Stimulated activated naive CD4-positive, alpha-beta T cell treated with Interleukin-2 at 50 U/mL for 16 hours (primary cell): ENCODE measurements at regions not wholly inside any gene's neighbourhood (a gene's known extent, or its start where the extent isn't known, plus 50 kb on each side); places are given as distances from the start of the nearest gene placed in this dataset.

Source experiments
- DNase-seq: peaks from one replicate; lab custom pipeline; 2025; lab: John Stamatoyannopoulos, UW

DNA sequence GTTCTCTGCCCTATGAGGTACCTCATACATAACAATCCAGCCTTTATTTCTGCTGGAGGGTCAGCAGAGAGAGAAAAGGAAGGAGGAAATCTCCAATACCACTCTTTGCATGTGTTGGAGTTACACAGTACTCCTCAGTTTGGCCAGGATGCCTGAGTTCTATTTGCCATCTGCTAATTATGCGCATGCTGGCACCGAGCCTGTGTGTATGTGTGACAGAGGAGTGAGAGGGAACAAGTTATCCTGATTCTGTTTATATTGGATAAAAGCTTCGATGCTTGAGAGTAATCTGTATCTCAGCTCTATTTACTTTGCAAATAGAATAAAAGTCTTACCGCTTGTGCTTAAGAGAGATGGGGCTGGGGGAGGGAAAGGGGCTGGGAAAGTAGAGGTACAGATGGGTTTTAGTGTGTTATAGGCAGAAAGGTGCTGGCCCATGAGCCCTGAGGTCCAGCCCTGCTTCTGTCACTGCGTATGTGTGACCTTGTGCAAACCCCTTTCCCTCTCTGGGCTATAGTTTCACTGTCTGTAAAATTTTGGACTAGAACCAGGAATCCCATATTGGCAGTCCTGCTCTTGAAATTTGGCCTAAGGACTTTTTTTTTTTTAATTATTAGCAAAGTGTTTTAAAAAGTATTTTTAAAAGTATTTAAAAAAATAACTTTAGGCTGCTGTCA, 54.5 kb upstream of the PLXNA2 start:
- DNase-seq: no peak

GRCh38 chr1:208300084-208300770, 56.0 kb upstream of the PLXNA2 start:
- no peak for DNase-seq

DNA sequence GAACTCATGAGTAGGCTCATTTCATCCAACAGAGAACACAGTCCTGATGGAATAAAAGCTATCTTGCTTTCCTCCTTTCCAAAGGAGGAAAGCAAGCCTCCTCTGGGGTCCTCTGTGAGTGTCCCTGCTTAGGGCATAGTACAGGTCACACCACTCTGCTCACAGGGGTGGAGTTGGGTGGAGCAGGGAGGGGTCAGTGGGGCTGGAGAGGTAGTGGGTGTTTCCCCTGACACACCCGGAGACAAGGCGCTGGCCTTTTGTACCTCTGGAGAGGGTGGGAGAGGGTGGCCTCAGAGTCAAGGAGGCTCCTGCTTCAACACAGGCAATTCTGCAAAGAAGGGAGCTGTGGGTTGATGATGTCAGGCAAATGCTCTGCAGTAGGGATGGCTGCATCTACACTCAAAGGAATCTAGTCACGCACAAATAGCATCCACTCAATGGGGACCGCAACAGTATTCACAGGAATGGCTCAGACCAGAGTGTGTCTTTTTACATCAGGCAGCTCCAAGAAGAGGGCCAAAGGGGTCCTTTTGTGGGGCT, 58.6 kb upstream of the PLXNA2 start:
- no peak for DNase-seq

DNA sequence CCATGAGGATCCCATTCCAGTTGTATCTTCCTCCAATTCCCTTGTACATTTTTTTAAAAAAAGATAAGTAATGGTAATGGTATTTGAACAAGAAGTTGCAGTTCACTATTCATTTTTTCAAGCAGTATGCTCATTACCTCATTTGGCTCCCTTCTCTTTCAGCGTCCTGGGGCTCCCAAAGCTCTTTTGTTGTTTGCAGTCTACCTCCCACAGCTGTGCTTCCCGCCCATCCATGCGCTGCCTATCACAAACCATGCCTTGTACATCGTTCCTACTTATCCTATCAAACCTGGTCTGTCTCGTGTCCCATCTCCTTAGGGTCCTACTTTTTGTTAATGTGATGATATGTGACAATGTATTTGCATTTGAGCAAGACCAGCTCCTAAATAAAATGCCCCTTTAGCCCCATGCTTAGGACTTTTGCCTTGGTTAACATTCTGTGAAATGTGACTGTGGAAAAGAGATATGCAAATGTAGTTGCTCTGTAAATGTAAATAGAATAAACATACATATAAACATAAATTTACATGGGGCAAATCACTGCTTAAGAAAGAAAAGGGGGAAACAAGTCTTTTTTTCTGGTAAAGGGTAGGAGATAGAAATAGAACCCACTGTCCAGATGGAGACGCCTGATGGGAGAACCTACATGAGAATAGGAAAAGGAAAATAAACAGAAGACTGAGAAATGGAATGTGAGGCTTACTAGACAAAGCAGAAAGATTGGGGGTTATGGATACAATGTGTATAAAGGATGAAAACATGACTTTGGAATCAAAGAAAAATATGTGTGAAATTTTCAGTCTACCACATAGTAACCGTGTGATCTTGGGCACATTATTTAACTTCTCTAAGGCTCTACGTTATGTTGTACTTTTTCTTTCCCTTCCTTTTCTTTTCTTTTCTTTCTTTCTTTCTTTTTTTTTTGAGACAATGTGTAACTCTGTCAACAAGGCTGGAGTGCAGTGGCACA, 59.8 kb upstream of the PLXNA2 start:
- no peak for DNase-seq

DNA sequence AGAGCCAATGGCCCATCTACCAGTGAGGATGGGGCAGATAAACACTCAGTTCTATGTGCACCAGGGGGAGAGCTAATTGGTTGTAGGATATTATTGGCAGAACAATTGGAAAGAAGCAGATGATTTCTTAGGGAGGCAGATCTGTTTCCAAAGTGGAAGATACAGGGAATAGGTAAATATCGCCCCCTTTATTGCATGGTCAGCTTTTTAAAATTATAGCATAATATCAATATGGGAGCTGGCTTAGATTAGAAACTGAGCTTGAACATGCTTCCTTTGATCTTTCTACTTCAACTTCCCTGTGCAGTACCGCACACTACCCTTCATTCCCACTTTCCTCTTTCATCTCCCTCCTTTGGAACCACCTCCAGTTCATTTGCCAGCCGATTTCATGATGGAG, 64.0 kb upstream of the PLXNA2 start:
- no peak for DNase-seq

DNA sequence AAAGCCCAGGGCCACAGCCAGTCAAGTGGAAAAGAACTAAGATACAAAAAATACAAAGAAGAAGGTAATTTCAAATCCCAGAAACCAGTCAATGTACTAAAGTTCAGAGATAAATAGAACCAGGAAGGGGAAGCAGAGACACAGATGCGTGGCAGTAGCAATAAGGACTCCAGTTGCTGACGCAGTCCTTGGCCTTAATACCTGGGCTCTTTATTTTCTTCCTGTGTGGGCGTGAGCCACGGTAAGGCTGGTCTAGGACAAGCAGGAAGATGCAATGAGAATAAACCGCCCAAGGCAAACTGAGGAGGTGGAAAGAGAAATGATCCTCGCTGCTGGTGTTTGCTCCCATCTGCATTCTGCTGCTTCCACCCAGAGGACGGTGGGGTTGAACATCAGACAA, 65.6 kb upstream of the PLXNA2 start:
- DNase-seq: no peak

DNA sequence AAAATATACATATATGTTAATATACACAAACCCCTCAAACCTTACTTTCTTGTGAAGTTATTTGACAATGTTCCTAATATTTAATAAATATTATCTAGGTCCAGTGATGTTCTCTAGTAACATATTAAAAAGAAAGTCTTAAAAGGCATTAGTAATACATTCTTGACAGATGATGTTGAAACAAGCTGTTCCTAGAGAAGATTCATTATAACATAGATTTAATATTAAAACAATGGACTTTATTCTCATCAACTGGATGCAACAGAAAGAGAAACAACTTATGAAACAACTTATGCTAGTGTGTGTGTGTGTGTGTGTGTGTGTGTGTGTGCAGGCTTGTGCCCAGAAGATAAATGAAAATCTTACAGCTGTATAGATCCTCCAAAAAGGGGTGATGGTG, 68.5 kb upstream of the PLXNA2 start:
- DNase-seq: no peak

DNA sequence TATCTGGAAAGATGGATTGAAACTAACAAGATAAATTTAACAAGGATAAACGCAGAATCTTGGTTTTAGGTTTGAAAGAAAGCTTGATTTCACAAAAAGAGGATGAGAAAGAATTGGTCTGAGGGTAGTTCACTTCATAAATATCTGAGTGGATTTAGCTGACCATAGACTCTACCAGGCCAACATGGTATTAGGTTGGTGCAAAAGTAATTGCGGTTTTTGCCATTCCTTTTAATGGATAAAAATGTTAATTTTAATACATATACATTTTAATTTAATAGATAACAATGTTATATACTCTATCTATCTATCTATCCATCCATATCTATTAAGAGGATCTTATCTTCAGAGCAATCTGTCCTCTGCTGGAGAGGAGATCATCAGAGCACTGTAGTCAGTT, 70.2 kb upstream of the PLXNA2 start:
- no peak for DNase-seq

- DNase-seq: no peak
Measured at GRCh38 chr1:208318150-208318734, 74.1 kb upstream of the PLXNA2 start.

GRCh38 chr1:208324005-208324404, 79.8 kb upstream of the PLXNA2 start:
- no peak for DNase-seq

DNA sequence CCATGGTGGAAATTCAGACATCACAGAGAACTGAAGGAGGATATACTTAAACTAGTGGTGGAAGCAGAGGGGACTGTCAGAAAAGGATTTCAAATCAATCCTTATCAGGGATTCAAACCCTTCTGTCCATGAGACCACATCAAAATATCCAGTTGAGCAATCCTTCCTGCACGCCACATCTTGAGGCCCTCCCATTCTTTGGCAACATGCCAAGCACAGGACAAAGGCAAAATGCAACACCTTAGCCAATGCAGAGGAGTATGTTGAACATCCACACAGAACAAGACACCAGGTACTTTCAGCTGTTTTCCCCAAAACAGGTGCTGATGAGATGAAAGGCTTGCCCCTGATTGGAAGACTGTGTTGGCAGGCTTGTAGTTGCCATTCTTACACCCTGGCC, 81.8 kb upstream of the PLXNA2 start:
- DNase-seq: no peak

DNA sequence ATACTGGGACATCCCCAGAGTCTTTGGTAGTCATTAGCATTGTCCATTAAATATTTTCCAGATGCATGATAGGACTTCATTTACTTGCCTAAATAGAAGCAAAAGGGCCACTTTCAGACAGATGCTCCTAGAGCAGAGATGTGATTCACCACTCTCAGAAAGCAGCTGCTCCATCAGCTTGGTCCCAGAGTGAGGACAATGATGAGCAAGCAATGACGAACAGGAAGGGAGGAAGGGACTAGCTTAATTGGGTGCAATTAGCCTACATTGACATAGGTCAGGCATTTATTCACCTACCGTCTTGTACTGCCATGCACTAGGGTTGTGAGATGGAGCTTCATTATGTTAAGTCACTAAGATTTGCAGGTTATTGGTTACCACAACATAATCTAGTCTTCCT, 85.1 kb upstream of the PLXNA2 start:
- no peak for DNase-seq

DNA sequence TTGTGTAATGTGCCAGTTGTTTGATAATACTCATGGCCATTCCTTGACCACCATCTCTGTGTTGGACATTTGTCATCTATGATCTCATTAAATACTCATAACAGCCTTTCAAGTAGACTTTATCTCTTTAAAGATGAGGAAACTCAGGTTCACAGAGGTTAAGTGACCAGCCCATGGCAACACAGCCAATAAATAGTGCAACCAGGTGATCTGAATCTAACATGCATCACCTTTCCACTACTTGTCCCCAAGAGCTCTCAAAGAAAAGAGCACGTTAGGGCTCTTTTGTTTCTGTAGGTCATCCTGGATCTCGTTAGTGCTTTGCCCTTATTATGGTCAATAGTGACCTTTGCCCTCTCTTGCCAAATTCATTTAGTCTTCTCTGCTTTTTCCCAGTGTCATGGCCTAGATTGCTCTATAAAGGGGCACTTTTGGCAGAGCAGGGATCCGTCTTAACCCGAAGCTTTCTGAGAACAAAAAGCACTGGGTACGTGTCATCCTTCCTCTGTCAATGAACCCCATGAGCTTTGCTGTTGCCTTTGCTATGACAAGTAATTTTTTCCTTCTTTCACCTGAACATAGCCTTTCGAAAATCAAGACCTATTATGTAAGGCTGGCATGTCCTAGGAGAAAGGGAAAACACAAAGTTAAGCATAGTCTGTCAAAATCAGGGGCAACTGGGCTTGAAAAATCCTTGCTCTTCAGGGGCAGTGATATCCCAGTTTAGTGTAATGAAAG, 88.0 kb upstream of the PLXNA2 start:
- no peak for DNase-seq

- DNase-seq: no peak
Measured at GRCh38 chr1:208332774-208333126, 88.6 kb upstream of the PLXNA2 start.

DNA sequence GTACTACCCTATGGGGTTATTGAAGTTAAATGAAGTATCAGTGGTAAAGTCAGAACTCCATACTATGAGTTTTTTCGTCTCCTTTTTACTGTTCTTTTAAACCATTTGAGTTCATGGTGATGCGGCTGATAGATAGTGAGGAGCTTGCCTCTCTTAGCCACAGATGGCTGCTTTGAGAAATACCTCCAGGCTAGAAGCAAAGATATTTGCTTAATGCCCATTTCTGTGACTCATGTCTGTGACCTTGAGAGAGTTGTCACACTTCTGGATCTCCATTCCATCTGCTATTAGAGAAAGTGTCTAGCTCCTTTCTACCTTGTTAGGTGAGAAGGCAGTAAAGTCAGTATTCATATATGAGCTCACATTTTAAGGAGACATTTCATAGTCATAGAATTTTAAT, 89.5 kb upstream of the PLXNA2 start:
- no peak for DNase-seq

GRCh38 chr1:208335371-208336136, 91.4 kb upstream of the PLXNA2 start:
- DNase-seq: no peak

DNA sequence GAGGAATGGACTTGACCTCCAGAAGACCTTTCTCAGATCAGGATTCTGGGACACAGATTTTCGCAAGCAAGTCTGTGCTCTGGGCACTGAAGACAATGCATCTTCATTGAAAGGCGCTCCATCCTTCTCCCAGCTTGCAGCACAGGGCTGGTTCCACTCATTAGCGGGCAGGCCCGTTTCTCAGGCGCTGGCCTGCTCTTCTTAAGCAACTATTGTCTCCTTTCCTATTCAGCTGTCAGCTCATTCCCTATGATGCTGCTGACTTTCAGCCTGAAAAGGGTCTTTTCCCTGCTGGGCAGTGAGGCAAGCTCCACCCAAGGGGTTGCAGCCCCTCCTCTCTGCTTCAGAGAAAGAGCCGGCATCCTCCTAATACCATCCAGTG, 91.9 kb upstream of the PLXNA2 start:
- no peak for DNase-seq

GRCh38 chr1:208339911-208340310, 95.7 kb upstream of the PLXNA2 start:
- DNase-seq: no peak

GRCh38 chr1:208343226-208343625, 99.0 kb upstream of the PLXNA2 start:
- no peak for DNase-seq

DNA sequence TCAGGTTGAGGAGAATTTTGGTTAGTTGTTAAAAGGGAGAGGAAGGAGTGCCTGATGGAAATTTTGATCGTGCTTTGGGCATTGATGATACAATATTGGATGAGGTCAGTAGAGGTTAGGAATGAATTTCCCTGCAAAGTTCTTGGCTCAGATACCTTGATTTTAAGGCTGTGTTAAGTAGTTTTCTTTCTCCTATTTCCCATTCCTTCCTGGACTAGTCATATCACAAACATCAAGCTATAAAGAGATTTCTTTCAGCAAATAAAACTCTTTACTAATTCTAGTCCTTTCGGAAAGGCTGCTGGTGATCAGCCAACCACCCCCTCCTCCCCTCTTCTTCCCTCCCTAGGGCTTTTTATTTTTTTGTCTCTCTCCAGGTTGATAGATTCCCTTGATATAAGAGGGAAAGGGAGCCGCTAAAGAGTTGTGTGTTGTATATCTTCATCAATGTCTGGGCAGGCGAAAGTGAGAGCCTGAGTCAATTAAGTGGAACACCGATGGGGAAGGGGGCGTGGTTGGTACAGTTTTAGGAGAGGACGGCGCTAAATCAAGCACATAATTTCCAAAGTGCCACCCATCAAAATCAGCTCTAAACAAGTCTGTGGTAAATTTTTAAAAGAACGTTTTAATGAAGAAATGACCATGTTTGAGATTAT, 100.1 kb upstream of the PLXNA2 start:
- no peak for DNase-seq
